Vagina (tissue), 2 donors: ENCODE measurements at regions not wholly inside any gene's neighbourhood (a gene's known extent, or its start where the extent isn't known, plus 50 kb on each side); places are given as distances from the start of the nearest gene placed in this dataset.

Experiments
- POLR2A ChIP-seq, 2 donors: fragments of 450-650 bp; IDR thresholded peaks; one replicate each; pipeline ENCODE4 v1.6.1; 2017; ENCODE audit warnings: antibody characterized with exemption in 2 of 2, mild to moderate bottlenecking in 2 of 2, moderate library complexity in 2 of 2
- POLR2AphosphoS5 ChIP-seq, 2 donors: sonication (generic); formaldehyde crosslinking; IDR thresholded peaks; one replicate each; pipeline ENCODE4 v1.9.0; 2017; ENCODE audit warnings: antibody characterized with exemption in 2 of 2, mild to moderate bottlenecking in 2 of 2, low read depth in 1 of 2; ENCODE audit not compliant: insufficient read depth in 1 of 2
- TF ChIP-seq, protein P1 (sequence below), 3 experiments: fragments of 450-650 bp in 2 of 3; fragments of 200-600 bp in 1 of 3; sonication (generic) in 1 of 3; IDR thresholded peaks; one replicate each; pipeline ENCODE4 v1.5.1; 2017 to 2019; ENCODE audit warnings: antibody characterized with exemption in 3 of 3, mild to moderate bottlenecking in 2 of 3, moderate library complexity in 2 of 3

DNA sequence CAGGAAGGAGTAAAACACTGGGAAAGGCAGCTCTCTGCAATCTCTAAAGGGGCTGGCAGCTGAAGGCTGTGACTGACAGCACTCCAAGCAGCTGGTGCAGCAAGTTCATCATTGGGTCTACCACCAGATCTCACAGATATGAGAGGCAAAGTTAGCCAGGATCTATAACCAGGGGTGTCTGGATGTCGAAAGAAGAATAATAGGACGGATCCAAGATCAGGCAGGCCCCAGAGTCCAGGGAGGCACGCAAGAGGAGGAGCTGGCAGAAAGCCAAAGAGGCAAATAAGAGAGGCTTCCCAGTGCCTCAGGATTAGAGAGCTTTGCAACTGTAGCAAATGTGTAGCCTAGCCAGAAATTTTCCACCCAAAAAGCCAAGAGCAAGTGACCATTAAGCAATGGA lies 77.1 kb downstream of the RBMXL2 start:
- TF ChIP-seq POLR2A (IDR thresholded peaks at IDR 0.05) (no peak), POLR2AphosphoS5 (IDR thresholded peaks at IDR 0.05; ENCODE audit: insufficient read depth in 1 of 2, low read depth in 1 of 2) (no peak)
- TF ChIP-seq, protein P1, sequence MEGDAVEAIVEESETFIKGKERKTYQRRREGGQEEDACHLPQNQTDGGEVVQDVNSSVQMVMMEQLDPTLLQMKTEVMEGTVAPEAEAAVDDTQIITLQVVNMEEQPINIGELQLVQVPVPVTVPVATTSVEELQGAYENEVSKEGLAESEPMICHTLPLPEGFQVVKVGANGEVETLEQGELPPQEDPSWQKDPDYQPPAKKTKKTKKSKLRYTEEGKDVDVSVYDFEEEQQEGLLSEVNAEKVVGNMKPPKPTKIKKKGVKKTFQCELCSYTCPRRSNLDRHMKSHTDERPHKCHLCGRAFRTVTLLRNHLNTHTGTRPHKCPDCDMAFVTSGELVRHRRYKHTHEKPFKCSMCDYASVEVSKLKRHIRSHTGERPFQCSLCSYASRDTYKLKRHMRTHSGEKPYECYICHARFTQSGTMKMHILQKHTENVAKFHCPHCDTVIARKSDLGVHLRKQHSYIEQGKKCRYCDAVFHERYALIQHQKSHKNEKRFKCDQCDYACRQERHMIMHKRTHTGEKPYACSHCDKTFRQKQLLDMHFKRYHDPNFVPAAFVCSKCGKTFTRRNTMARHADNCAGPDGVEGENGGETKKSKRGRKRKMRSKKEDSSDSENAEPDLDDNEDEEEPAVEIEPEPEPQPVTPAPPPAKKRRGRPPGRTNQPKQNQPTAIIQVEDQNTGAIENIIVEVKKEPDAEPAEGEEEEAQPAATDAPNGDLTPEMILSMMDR (IDR thresholded peaks at IDR 0.05): no peak
